HCT116 (cell line): ENCODE measurements at regions not wholly inside any gene's neighbourhood (a gene's known extent, or its start where the extent isn't known, plus 50 kb on each side); places are given as distances from the start of the nearest gene placed in this dataset.

Experiments used
- ATAC-seq: fragments of 200-7000 bp; cut with Tn5 transposase; 2 replicates; pipeline ENCODE4 v1.9.1; 2020; ENCODE audit warnings: mild to moderate bottlenecking, moderate library complexity
- BruUV-seq: library from RNA; stranded (reverse); fragments of 400-500 nt; replicated peaks from 2 replicates; lab custom pipeline; 2021; lab: Mats Ljungman, UMichigan
- CTCF ChIA-PET: fragments of 300-600 bp; sonication (Branson Sonifier 250); formaldehyde crosslinking; loops from one replicate; lab custom pipeline; 2021; ENCODE audit warnings: antibody characterized with exemption; lab: Charles Lee
- POLR2A ChIA-PET: fragments of 300-600, 350-600 bp; sonication (Branson Sonifier 250); formaldehyde crosslinking; loops from one replicate; lab custom pipeline; 2021; ENCODE audit warnings: antibody characterized with exemption; lab: Charles Lee
- RAD21 ChIA-PET, 2 experiments: fragments of 300-600 bp; sonication (Branson Sonifier 250); formaldehyde crosslinking; loops; one replicate each; lab custom pipeline; 2023; ENCODE audit warnings: low total read pairs in 2 of 2; ENCODE audit not compliant: uncharacterized antibody in 2 of 2, unreplicated experiment in 2 of 2, low non-redundant PET in 1 of 2; lab: Charles Lee
- DNase-seq: peaks from one replicate; pipeline ENCODE4 v3.0.0-alpha.2; 2010; ENCODE audit warnings: low read depth, low spot score
- H2AFZ ChIP-seq: fragments of 200-600 bp; shearing (Covaris generic), sonication (generic); 2 replicates; pipeline ENCODE4 v1.6.1; 2017; ENCODE audit warnings: low read depth, mixed run types, mixed read lengths, antibody characterized with exemption, low read length; ENCODE audit not compliant: poor library complexity, severe bottlenecking
- H3K27ac ChIP-seq: 2 replicates; pipeline ENCODE4 v1.5.1; 2012; ENCODE audit warnings: low read depth, low read length
- H3K27me3 ChIP-seq: fragments of 200-600 bp; sonication (generic); 2 replicates; pipeline ENCODE4 v1.6.1; 2016; ENCODE audit warnings: mixed run types, low read length, mixed read lengths; ENCODE audit not compliant: insufficient read depth
- H3K36me3 ChIP-seq, 2 experiments: fragments of 200-500 bp in 1 of 2; fragments of 200-600 bp in 1 of 2; sonication (Bioruptor generic) in 1 of 2; sonication (generic) in 1 of 2; 2 replicates each; pipeline versions ENCODE4 v1.5.1 to v1.6.1; 2014 to 2016; ENCODE audit warnings: low read length in 2 of 2, inconsistent platforms in 1 of 2, mixed read lengths in 1 of 2, mixed run types in 1 of 2; ENCODE audit not compliant: insufficient read depth in 2 of 2, control insufficient read depth in 1 of 2
- H3K4me1 ChIP-seq, 2 experiments: fragments of 200-600 bp in 1 of 2; sonication (generic) in 1 of 2; 2 replicates each; pipeline versions ENCODE4 v1.5.1 to v1.6.1; 2012 to 2017; ENCODE audit warnings: low read length in 2 of 2, inconsistent platforms in 1 of 2, mild to moderate bottlenecking in 1 of 2, mixed read lengths in 1 of 2, mixed run types in 1 of 2, moderate library complexity in 1 of 2; ENCODE audit not compliant: insufficient read depth in 2 of 2, control insufficient read depth in 1 of 2
- H3K4me2 ChIP-seq: fragments of 200-600 bp; sonication (generic); 2 replicates; pipeline ENCODE4 v1.6.1; 2017; ENCODE audit warnings: mixed run types, low read length, mixed read lengths
- H3K4me3 ChIP-seq, 2 experiments: fragments of 200-600 bp in 1 of 2; sonication (generic) in 1 of 2; replicated peaks in 1 of 2; 2 replicates each; pipeline ENCODE4 v1.5.1; 2011 to 2016; ENCODE audit warnings: low read length in 2 of 2, control low read depth in 1 of 2, low read depth in 1 of 2, mild to moderate bottlenecking in 1 of 2, mixed read lengths in 1 of 2, mixed run types in 1 of 2
- H3K79me2 ChIP-seq: fragments of 200-600 bp; sonication (generic); 2 replicates; pipeline ENCODE4 v1.6.1; 2017; ENCODE audit warnings: mild to moderate bottlenecking, mixed run types, low read length, moderate library complexity, mixed read lengths; ENCODE audit not compliant: insufficient read depth
- H3K9ac ChIP-seq: fragments of 200-600 bp; sonication (generic); 2 replicates; pipeline ENCODE4 v1.6.1; 2016; ENCODE audit warnings: low read length, mixed read lengths
- H3K9me2 ChIP-seq: fragments of 200-600 bp; sonication (generic), shearing (Covaris generic); 2 replicates; pipeline ENCODE4 v1.6.1; 2017; ENCODE audit warnings: mixed run types, mild to moderate bottlenecking, moderate library complexity; ENCODE audit not compliant: insufficient read depth
- H3K9me3 ChIP-seq, 2 experiments: fragments of 200-500 bp in 1 of 2; fragments of 200-600 bp in 1 of 2; sonication (Bioruptor generic) in 1 of 2; sonication (generic) in 1 of 2; 2 replicates each; pipeline ENCODE4 v1.6.1; 2014 to 2017; ENCODE audit warnings: low read length in 2 of 2, mixed read lengths in 2 of 2, inconsistent platforms in 1 of 2, low read depth in 1 of 2, mild to moderate bottlenecking in 1 of 2, mixed run types in 1 of 2, moderate library complexity in 1 of 2; ENCODE audit not compliant: control insufficient read depth in 1 of 2, insufficient read depth in 1 of 2
- H4K20me1 ChIP-seq: fragments of 200-600 bp; sonication (generic), shearing (Covaris generic); 2 replicates; pipeline ENCODE4 v1.6.1; 2017; ENCODE audit warnings: mixed run types, mild to moderate bottlenecking, moderate library complexity; ENCODE audit not compliant: insufficient read depth
- CTCF ChIP-seq, 3 experiments: fragments of 200-600 bp in 1 of 3; sonication (generic) in 1 of 3; IDR thresholded peaks in 2 of 3; conservative IDR thresholded peaks in 1 of 3; 2 replicates each; pipeline ENCODE4 v1.5.1; 2012 to 2017; ENCODE audit warnings: low read depth in 2 of 3, low read length in 2 of 3, antibody characterized with exemption in 1 of 3, borderline replicate concordance in 1 of 3, control low read depth in 1 of 3, mild to moderate bottlenecking in 1 of 3, mixed read lengths in 1 of 3, mixed run types in 1 of 3, moderate library complexity in 1 of 3; ENCODE audit not compliant: insufficient read depth in 1 of 3
- JUND ChIP-seq: IDR thresholded peaks from 2 replicates; pipeline ENCODE4 v1.6.1; 2012
- POLR2A ChIP-seq: IDR thresholded peaks from 2 replicates; pipeline ENCODE4 v1.7.0; 2011; ENCODE audit warnings: borderline replicate concordance; ENCODE audit not compliant: insufficient read depth, insufficient read length; ENCODE audit errors: extremely low read depth
- RAD21 ChIP-seq: IDR thresholded peaks from 2 replicates; pipeline ENCODE4 v1.6.1; 2012; ENCODE audit warnings: low read depth, mild to moderate bottlenecking
- SRF ChIP-seq: IDR thresholded peaks from 2 replicates; pipeline ENCODE4 v1.6.1; 2012; ENCODE audit warnings: low read depth
- ZBTB33 ChIP-seq: IDR thresholded peaks from 2 replicates; pipeline ENCODE4 v1.6.1; 2011; ENCODE audit warnings: mild to moderate bottlenecking, low read length, moderate library complexity; ENCODE audit not compliant: insufficient replicate concordance; ENCODE audit errors: extremely low read depth
- ZFX ChIP-seq: fragments of 450-650 bp; IDR thresholded peaks from 2 replicates; pipeline ENCODE4 v1.6.1; 2017
- intact Hi-C: fragments of 100-400 bp; cut with micrococcal nuclease; formaldehyde crosslinking; loops from 2 replicates; pipeline ENCODE4 v1.10.0; 2022

- TF ChIP-seq ZBTB33 = no peak
These were observed 118.7 kb upstream of the ZC3H12C start (continued) for GRCh38 chr11:109974523-109974922.

- ChIA-PET POLR2A (no interaction called here), RAD21 (no interaction called here), CTCF (no interaction called here)
- BruUV-seq = no TSS peak
- Histone ChIP-seq H3K9me2 (no peaks in the 10 kb centered on the region), H3K4me2 (no peak overlapping the region), H3K9me3 (no peaks in the 10 kb centered on the region), H4K20me1 (no peaks in the 10 kb centered on the region), H3K27me3 (no peaks in the 10 kb centered on the region), H3K36me3 (no peaks in the 10 kb centered on the region), H3K79me2 (no peaks in the 10 kb centered on the region), H3K9ac (no peak overlapping the region), H3K4me1 (peaks cover 0 to 5% of the 10 kb centered on the region in 2 experiments; a peak in 1 of 4 replicates), H3K4me3 (no peak overlapping the region), H3K27ac (no peak overlapping the region), H2AFZ (no peak overlapping the region)
- intact Hi-C loops = no loop called here
- no peak for ATAC-seq
- TF ChIP-seq JUND (no peak), RAD21 (no peak), SRF (no peak), POLR2A (no peak), CTCF (IDR thresholded peaks at IDR 0.05 in 2 of 3, conservative IDR thresholded peaks at IDR 0.05 in 1 of 3; ENCODE audit: borderline replicate concordance in 1 of 3, insufficient read depth in 1 of 3, low read depth in 2 of 3, low read length in 2 of 3) (no peak), ZFX (no peak)
- DNase-seq = no peak
These were observed 114.3 kb upstream of the ZC3H12C start for GRCh38 chr11:109978895-109979294.
